PFSK-1 (cell line): ENCODE measurements at regions not wholly inside any gene's neighbourhood (a gene's known extent, or its start where the extent isn't known, plus 50 kb on each side); places are given as distances from the start of the nearest gene placed in this dataset.

Experiments used
- FOXP2 ChIP-seq: optimal IDR thresholded peaks from 2 replicates; pipeline ENCODE3; 2011; ENCODE audit warnings: borderline replicate concordance, control low read depth, inconsistent platforms; ENCODE audit not compliant: insufficient read depth; ENCODE audit errors: extremely low read length, extremely low read depth
- POLR2AphosphoS5 ChIP-seq: IDR thresholded peaks from 2 replicates; pipeline ENCODE4 v1.6.1; 2012; ENCODE audit warnings: low read depth, mild to moderate bottlenecking, control low read depth, low read length, moderate library complexity
- REST ChIP-seq, 2 experiments: IDR thresholded peaks; 2 replicates each; pipeline versions ENCODE4 v1.6.1 to v1.8.0; 2011 to 2012; ENCODE audit warnings: low read depth in 2 of 2, low read length in 2 of 2, control low read depth in 1 of 2, inconsistent platforms in 1 of 2, mild to moderate bottlenecking in 1 of 2, moderate library complexity in 1 of 2; ENCODE audit not compliant: insufficient read depth in 1 of 2
- SIN3A ChIP-seq: IDR thresholded peaks from 2 replicates; pipeline ENCODE4 v1.6.1; 2012; ENCODE audit warnings: mild to moderate bottlenecking, low read length, moderate library complexity, borderline replicate concordance; ENCODE audit not compliant: insufficient read depth
- TAF1 ChIP-seq: IDR thresholded peaks from 2 replicates; pipeline ENCODE4 v1.6.1; 2012; ENCODE audit warnings: low read length, control low read depth, borderline replicate concordance; ENCODE audit not compliant: insufficient read depth

- no peak for TF ChIP-seq POLR2AphosphoS5
- TF ChIP-seq SIN3A: no peak
- TF ChIP-seq TAF1: no peak
- no peak for TF ChIP-seq FOXP2
- no peak for TF ChIP-seq REST (IDR thresholded peaks at IDR 0.05; ENCODE audit: insufficient read depth in 1 of 2, low read depth in 2 of 2, low read length in 2 of 2)
Measured at GRCh38 chr3:124126436-124127023, 134.6 kb upstream of the ROPN1 start.

- no peak for TF ChIP-seq TAF1
- TF ChIP-seq REST (IDR thresholded peaks at IDR 0.05; ENCODE audit: insufficient read depth in 1 of 2, low read depth in 2 of 2, low read length in 2 of 2): no peak
- TF ChIP-seq FOXP2: no peak
- TF ChIP-seq POLR2AphosphoS5: no peak
- TF ChIP-seq SIN3A: no peak
Measured at GRCh38 chr3:124131158-124131557, 139.2 kb upstream of the ROPN1 start.

- TF ChIP-seq FOXP2: no peak
- TF ChIP-seq POLR2AphosphoS5: no peak
- TF ChIP-seq TAF1: no peak
Measured at GRCh38 chr3:124131580-124131979, 139.7 kb upstream of the ROPN1 start.

GRCh38 chr3:124132813-124133212 lies 140.9 kb upstream of the ROPN1 start:
- TF ChIP-seq SIN3A (no peak), FOXP2 (no peak), REST (IDR thresholded peaks at IDR 0.05; ENCODE audit: insufficient read depth in 1 of 2, low read depth in 2 of 2, low read length in 2 of 2) (no peak), POLR2AphosphoS5 (no peak), TAF1 (no peak)

GRCh38 chr3:124133366-124133940 lies 141.5 kb upstream of the ROPN1 start:
- no peak for TF ChIP-seq FOXP2
- TF ChIP-seq SIN3A: no peak

GRCh38 chr3:124137216-124137615 lies 145.3 kb upstream of the ROPN1 start:
- no peak for TF ChIP-seq SIN3A
- TF ChIP-seq FOXP2: no peak
- no peak for TF ChIP-seq POLR2AphosphoS5
- no peak for TF ChIP-seq TAF1
- no peak for TF ChIP-seq REST (IDR thresholded peaks at IDR 0.05; ENCODE audit: insufficient read depth in 1 of 2, low read depth in 2 of 2, low read length in 2 of 2)
